DOHH2 (cell line): ENCODE measurements at regions not wholly inside any gene's neighbourhood (a gene's known extent, or its start where the extent isn't known, plus 50 kb on each side); places are given as distances from the start of the nearest gene placed in this dataset.
"Not testable (repeated sequence)": the region's sequence is repeated elsewhere in the genome, so short reads cannot be mapped to it uniquely, and the experiment has no call there.

Experiments
- H3F3A ChIP-seq: fragments of 200-600 bp; sonication (generic), shearing (Covaris generic); 2 replicates; pipeline ENCODE4 v1.6.0; 2016; ENCODE audit warnings: antibody characterized with exemption, mild to moderate bottlenecking; ENCODE audit not compliant: control insufficient read depth, insufficient read depth
- H3K27ac ChIP-seq: fragments of 200-600 bp; sonication (generic); 2 replicates; pipeline ENCODE4 v1.5.1; 2014; ENCODE audit warnings: low read depth, mild to moderate bottlenecking, low read length, moderate library complexity
- H3K27me3 ChIP-seq: fragments of 200-600 bp; sonication (generic); 2 replicates; pipeline ENCODE4 v1.6.1; 2014; ENCODE audit warnings: mild to moderate bottlenecking, low read length, mixed read lengths; ENCODE audit not compliant: control insufficient read depth
- H3K36me3 ChIP-seq: fragments of 200-600 bp; sonication (generic); 2 replicates; pipeline ENCODE4 v1.6.1; 2014; ENCODE audit warnings: mild to moderate bottlenecking, low read length, moderate library complexity, mixed read lengths; ENCODE audit not compliant: control insufficient read depth
- H3K4me1 ChIP-seq: fragments of 200-600 bp; sonication (generic); 2 replicates; pipeline ENCODE4 v1.6.1; 2014; ENCODE audit warnings: mild to moderate bottlenecking, low read length, mixed read lengths; ENCODE audit not compliant: control insufficient read depth
- H3K4me2 ChIP-seq: fragments of 200-600 bp; sonication (generic); 2 replicates; pipeline ENCODE4 v1.6.0; 2014; ENCODE audit warnings: mild to moderate bottlenecking, low read length, moderate library complexity
- H3K4me3 ChIP-seq: fragments of 200-600 bp; sonication (generic); 2 replicates; pipeline ENCODE4 v1.5.1; 2014; ENCODE audit warnings: mild to moderate bottlenecking, low read length, mixed read lengths
- H3K79me2 ChIP-seq: fragments of 200-600 bp; sonication (generic); 2 replicates; pipeline ENCODE4 v1.6.1; 2014; ENCODE audit warnings: mild to moderate bottlenecking, low read length, mixed read lengths; ENCODE audit not compliant: control insufficient read depth
- H3K9me2 ChIP-seq: fragments of 200-600 bp; sonication (generic); replicated peaks from 2 replicates; pipeline ENCODE4 v1.6.1; 2014; ENCODE audit warnings: mild to moderate bottlenecking, low read length, mixed read lengths; ENCODE audit not compliant: control insufficient read depth
- H3K9me3 ChIP-seq: fragments of 200-600 bp; sonication (generic); 2 replicates; pipeline ENCODE4 v1.6.1; 2014; ENCODE audit warnings: antibody characterized with exemption, low read length, mixed read lengths; ENCODE audit not compliant: control insufficient read depth, insufficient read depth
- H4K20me1 ChIP-seq: fragments of 200-600 bp; sonication (generic); 2 replicates; pipeline ENCODE4 v1.6.0; 2014; ENCODE audit warnings: low read depth, mild to moderate bottlenecking, antibody characterized with exemption, low read length, moderate library complexity; ENCODE audit not compliant: control insufficient read depth, insufficient read depth
- CTCF ChIP-seq: fragments of 200-600 bp; sonication (generic); IDR thresholded peaks from one replicate; pipeline ENCODE4 v1.5.1; 2014; ENCODE audit warnings: antibody characterized with exemption, mild to moderate bottlenecking, low read depth, low read length; ENCODE audit not compliant: poor library complexity, severe bottlenecking
- EZH2phosphoT487 ChIP-seq: fragments of 200-600 bp; sonication (generic); IDR thresholded peaks from 2 replicates; pipeline ENCODE4 v1.6.1; 2017; ENCODE audit warnings: borderline replicate concordance, mild to moderate bottlenecking, antibody characterized with exemption, low read length, moderate library complexity, mixed read lengths

- no peaks in the 10 kb centered on the region for H3K9me3 ChIP-seq
- H3K4me3 ChIP-seq, result no peak overlapping the region
- no peaks in the 10 kb centered on the region for H4K20me1 ChIP-seq
- no peaks in the 10 kb centered on the region for H3K27me3 ChIP-seq
- H3K79me2 ChIP-seq, result no peaks in the 10 kb centered on the region
- no peak for TF ChIP-seq EZH2phosphoT487
- TF ChIP-seq CTCF, result no peak
- H3K27ac ChIP-seq, result no peak overlapping the region
- H3F3A ChIP-seq, result no peaks in the 10 kb centered on the region
- no peaks in the 10 kb centered on the region for H3K36me3 ChIP-seq
- H3K4me1 ChIP-seq, result no peaks in the 10 kb centered on the region
- no peaks in the 10 kb centered on the region for H3K9me2 ChIP-seq
- no peak overlapping the region for H3K4me2 ChIP-seq
These were observed 185.4 kb downstream of the KDM5D start for GRCh38 chrY:19559161-19559560.

GRCh38 chrY:19549671-19550466 lies 194.7 kb downstream of the KDM5D start:
- Histone ChIP-seq H3K4me2 (no peak overlapping the region), H4K20me1 (no peaks in the 10 kb centered on the region), H3K79me2 (no peaks in the 10 kb centered on the region), H3F3A (no peaks in the 10 kb centered on the region), H3K27me3 (no peaks in the 10 kb centered on the region), H3K9me3 (no peaks in the 10 kb centered on the region), H3K4me3 (no peak overlapping the region), H3K27ac (no peak overlapping the region), H3K9me2 (no peaks in the 10 kb centered on the region), H3K36me3 (no peaks in the 10 kb centered on the region), H3K4me1 (peaks cover 5% of the 10 kb centered on the region; the same call in 1 of the 2 replicates)
- TF ChIP-seq CTCF, result no peak
- no peak for TF ChIP-seq EZH2phosphoT487

- H3K4me2 ChIP-seq, result peak overlapping the region; percentile 86
- no peaks in the 10 kb centered on the region for H4K20me1 ChIP-seq
- H3K79me2 ChIP-seq, result no peaks in the 10 kb centered on the region
- H3K36me3 ChIP-seq, result no peaks in the 10 kb centered on the region
- peak overlapping the region; percentile 70 for H3K4me3 ChIP-seq
- no peaks in the 10 kb centered on the region for H3K9me3 ChIP-seq
- H3F3A ChIP-seq, result no peaks in the 10 kb centered on the region
- TF ChIP-seq CTCF, result no peak
- TF ChIP-seq EZH2phosphoT487, result no peak
- peaks cover 55% of the 10 kb centered on the region for H3K4me1 ChIP-seq
- H3K27me3 ChIP-seq, result no peaks in the 10 kb centered on the region
- H3K9me2 ChIP-seq, result no peaks in the 10 kb centered on the region
- peak overlapping the region; percentile 75 for H3K27ac ChIP-seq
These were observed 202.8 kb downstream of the KDM5D start for GRCh38 chrY:19541475-19542306.

GRCh38 chrY:19535697-19536096 lies 208.8 kb downstream of the KDM5D start:
- H3K27me3 ChIP-seq, H3K9me2 ChIP-seq, H3K36me3 ChIP-seq, H3K4me2 ChIP-seq, H3K9me3 ChIP-seq, H3F3A ChIP-seq, H3K27ac ChIP-seq, H3K4me3 ChIP-seq, H3K79me2 ChIP-seq, H4K20me1 ChIP-seq: not testable (repeated sequence)
- H3K4me1 ChIP-seq, result peaks cover 23% of the 10 kb centered on the region
